Activated CD8-positive, alpha-beta T cell treated with anti-CD3 and anti-CD28 coated beads, Interleukin-2, amount 10 ng/mL, durations not matched to agents 7 days and 5 days (primary cell): ENCODE measurements at regions not wholly inside any gene's neighbourhood (a gene's known extent, or its start where the extent isn't known, plus 50 kb on each side); places are given as distances from the start of the nearest gene placed in this dataset.

Source experiments
- ATAC-seq: fragments of 150-1000 bp; cut with Tn5 transposase; one replicate; pipeline ENCODE4 v1.10.0; 2021; ENCODE audit warnings: moderate library complexity
- CTCF ChIA-PET: fragments of 350-600 bp; sonication (Branson Sonifier 250); formaldehyde crosslinking; loops from one replicate; lab custom pipeline; 2021; ENCODE audit warnings: antibody characterized with exemption; lab: Charles Lee
- POLR2A ChIA-PET: fragments of 350-600 bp; sonication (Branson Sonifier 250); formaldehyde crosslinking; loops from one replicate; lab custom pipeline; 2021; ENCODE audit warnings: antibody characterized with exemption; lab: Charles Lee
- DNase-seq: peaks from one replicate; pipeline ENCODE4 v3.0.0-alpha.2; 2020
- H3K27ac Mint-ChIP-seq: one replicate; pipeline ENCODE4 v1.8.0; 2021; ENCODE audit warnings: mild to moderate bottlenecking, mixed read lengths
- H3K27me3 Mint-ChIP-seq: one replicate; pipeline ENCODE4 v1.8.0; 2021; ENCODE audit warnings: low read depth, mixed read lengths
- H3K36me3 Mint-ChIP-seq: one replicate; pipeline ENCODE4 v1.8.0; 2021; ENCODE audit warnings: low read depth, mixed read lengths
- H3K4me1 Mint-ChIP-seq: one replicate; pipeline ENCODE4 v1.8.0; 2021; ENCODE audit warnings: low read depth, mixed read lengths
- H3K4me3 Mint-ChIP-seq: one replicate; pipeline ENCODE4 v1.8.0; 2021; ENCODE audit warnings: mild to moderate bottlenecking, mixed read lengths
- H3K9me3 Mint-ChIP-seq: one replicate; pipeline ENCODE4 v1.8.0; 2022; ENCODE audit warnings: mixed read lengths; ENCODE audit not compliant: insufficient read depth

- Mint-ChIP-seq H3K4me1 (no peaks in the 10 kb centered on the region), H3K4me3 (no peak overlapping the region), H3K9me3 (no peaks in the 10 kb centered on the region), H3K27ac (no peak overlapping the region), H3K27me3 (no peaks in the 10 kb centered on the region), H3K36me3 (no peaks in the 10 kb centered on the region)
- no peak for ATAC-seq
- no peak for DNase-seq
- ChIA-PET CTCF (no interaction called here), POLR2A (no interaction called here)
Measured at GRCh38 chr22:49492741-49493251, 334.9 kb downstream of the BRD1 start.

- DNase-seq: no peak
- H3K4me3 Mint-ChIP-seq: no peak overlapping the region
- ChIA-PET CTCF (no interaction called here), POLR2A (no interaction called here)
- H3K4me1 Mint-ChIP-seq: no peaks in the 10 kb centered on the region
- H3K27me3 Mint-ChIP-seq: no peaks in the 10 kb centered on the region
- ATAC-seq: no peak
- H3K36me3 Mint-ChIP-seq: no peaks in the 10 kb centered on the region
- H3K9me3 Mint-ChIP-seq: no peaks in the 10 kb centered on the region
- no peak overlapping the region for H3K27ac Mint-ChIP-seq
Measured at GRCh38 chr22:49492308-49492707, 335.4 kb downstream of the BRD1 start.

- no peaks in the 10 kb centered on the region for H3K4me1 Mint-ChIP-seq
- ChIA-PET POLR2A (no interaction called here), CTCF (no interaction called here)
- ATAC-seq (no peak), DNase-seq (no peak)
- H3K36me3 Mint-ChIP-seq: no peaks in the 10 kb centered on the region
- H3K27ac Mint-ChIP-seq: no peak overlapping the region
- H3K9me3 Mint-ChIP-seq: no peaks in the 10 kb centered on the region
- no peaks in the 10 kb centered on the region for H3K27me3 Mint-ChIP-seq
- no peak overlapping the region for H3K4me3 Mint-ChIP-seq
Measured at GRCh38 chr22:49491726-49492125, 335.9 kb downstream of the BRD1 start.

GRCh38 chr22:49491221-49491635, 336.4 kb downstream of the BRD1 start:
- Mint-ChIP-seq H3K9me3 (no peaks in the 10 kb centered on the region), H3K4me3 (no peak overlapping the region), H3K27ac (no peak overlapping the region), H3K27me3 (no peaks in the 10 kb centered on the region), H3K4me1 (no peaks in the 10 kb centered on the region), H3K36me3 (no peaks in the 10 kb centered on the region)
- ChIA-PET POLR2A (no interaction called here), CTCF (no interaction called here)
- ATAC-seq (no peak), DNase-seq (no peak)

GRCh38 chr22:49490692-49491091, 337.0 kb downstream of the BRD1 start:
- no peaks in the 10 kb centered on the region for H3K9me3 Mint-ChIP-seq
- H3K36me3 Mint-ChIP-seq: no peaks in the 10 kb centered on the region
- no peak overlapping the region for H3K4me3 Mint-ChIP-seq
- DNase-seq (no peak), ATAC-seq (no peak)
- H3K27me3 Mint-ChIP-seq: no peaks in the 10 kb centered on the region
- no peak overlapping the region for H3K27ac Mint-ChIP-seq
- no peaks in the 10 kb centered on the region for H3K4me1 Mint-ChIP-seq
- CTCF ChIA-PET: no interaction called here
- POLR2A ChIA-PET: no interaction called here

GRCh38 chr22:49489821-49490220, 337.9 kb downstream of the BRD1 start:
- H3K27ac Mint-ChIP-seq: no peak overlapping the region
- CTCF ChIA-PET: no interaction called here
- no peak for ATAC-seq
- H3K36me3 Mint-ChIP-seq: no peaks in the 10 kb centered on the region
- no peaks in the 10 kb centered on the region for H3K4me1 Mint-ChIP-seq
- H3K9me3 Mint-ChIP-seq: no peaks in the 10 kb centered on the region
- no peak overlapping the region for H3K4me3 Mint-ChIP-seq
- H3K27me3 Mint-ChIP-seq: no peaks in the 10 kb centered on the region
- no peak for DNase-seq
- POLR2A ChIA-PET: no interaction called here

GRCh38 chr22:49488943-49489342, 338.7 kb downstream of the BRD1 start:
- ATAC-seq (no peak), DNase-seq (no peak)
- Mint-ChIP-seq H3K27ac (no peak overlapping the region), H3K27me3 (no peaks in the 10 kb centered on the region), H3K9me3 (no peaks in the 10 kb centered on the region), H3K4me3 (no peak overlapping the region), H3K36me3 (no peaks in the 10 kb centered on the region), H3K4me1 (no peaks in the 10 kb centered on the region)
- ChIA-PET POLR2A (no interaction called here), CTCF (no interaction called here)

- no peak overlapping the region for H3K4me3 Mint-ChIP-seq
- POLR2A ChIA-PET: no interaction called here
Measured at GRCh38 chr22:49487950-49488349, 339.7 kb downstream of the BRD1 start.

GRCh38 chr22:49486225-49486624, 341.4 kb downstream of the BRD1 start:
- ChIA-PET CTCF (no interaction called here), POLR2A (no interaction called here)
- Mint-ChIP-seq H3K36me3 (no peaks in the 10 kb centered on the region), H3K27ac (no peak overlapping the region), H3K9me3 (no peaks in the 10 kb centered on the region), H3K4me1 (no peaks in the 10 kb centered on the region), H3K27me3 (peaks cover 8% of the 10 kb centered on the region), H3K4me3 (no peak overlapping the region)
- DNase-seq (no peak), ATAC-seq (no peak)

More at GRCh38 chr22:49487950-49488349, 339.7 kb downstream of the BRD1 start:
- Mint-ChIP-seq H3K4me1 (no peaks in the 10 kb centered on the region), H3K36me3 (no peaks in the 10 kb centered on the region), H3K27me3 (no peaks in the 10 kb centered on the region), H3K9me3 (no peaks in the 10 kb centered on the region), H3K27ac (no peak overlapping the region)
- CTCF ChIA-PET: no interaction called here
- DNase-seq (no peak), ATAC-seq (no peak)

- H3K27me3 Mint-ChIP-seq: peaks cover 10% of the 10 kb centered on the region
- ChIA-PET POLR2A (interaction anchor here (0.6 kb wide), 1 partner anchor 787 kb away, joined by 3 read pairs; no protein-coding TSS in a partner anchor), CTCF (no interaction called here)
- no peaks in the 10 kb centered on the region for H3K36me3 Mint-ChIP-seq
- H3K4me1 Mint-ChIP-seq: no peaks in the 10 kb centered on the region
- H3K9me3 Mint-ChIP-seq: no peaks in the 10 kb centered on the region
- DNase-seq (no peak), ATAC-seq (no peak)
- no peak overlapping the region for H3K27ac Mint-ChIP-seq
- no peak overlapping the region for H3K4me3 Mint-ChIP-seq
Measured at GRCh38 chr22:49483946-49484345, 343.7 kb downstream of the BRD1 start.

GRCh38 chr22:49483281-49483870, 344.3 kb downstream of the BRD1 start:
- Mint-ChIP-seq H3K4me1 (no peaks in the 10 kb centered on the region), H3K27me3 (peaks cover 10% of the 10 kb centered on the region), H3K9me3 (no peaks in the 10 kb centered on the region), H3K36me3 (no peaks in the 10 kb centered on the region), H3K27ac (no peak overlapping the region), H3K4me3 (no peak overlapping the region)
- POLR2A ChIA-PET: interaction anchor here (0.6 kb wide), 1 partner anchor 787 kb away, joined by 3 read pairs; no protein-coding TSS in a partner anchor
- CTCF ChIA-PET: no interaction called here
- ATAC-seq (no peak), DNase-seq (no peak)

GRCh38 chr22:49482811-49483210, 344.9 kb downstream of the BRD1 start:
- ChIA-PET POLR2A (no interaction called here), CTCF (no interaction called here)
- ATAC-seq: no peak
- no peak for DNase-seq
- H3K36me3 Mint-ChIP-seq: no peaks in the 10 kb centered on the region
- H3K27ac Mint-ChIP-seq: no peak overlapping the region
- no peaks in the 10 kb centered on the region for H3K9me3 Mint-ChIP-seq
- H3K4me1 Mint-ChIP-seq: no peaks in the 10 kb centered on the region
- H3K27me3 Mint-ChIP-seq: peaks cover 10% of the 10 kb centered on the region
- H3K4me3 Mint-ChIP-seq: no peak overlapping the region
